HCT116 (cell line): ENCODE measurements at regions not wholly inside any gene's neighbourhood (a gene's known extent, or its start where the extent isn't known, plus 50 kb on each side); places are given as distances from the start of the nearest gene placed in this dataset.

Experiments
- ATAC-seq: fragments of 200-7000 bp; cut with Tn5 transposase; 2 replicates; pipeline ENCODE4 v1.9.1; 2020; ENCODE audit warnings: mild to moderate bottlenecking, moderate library complexity
- BruUV-seq: library from RNA; stranded (reverse); fragments of 400-500 nt; replicated peaks from 2 replicates; lab custom pipeline; 2021; lab: Mats Ljungman, UMichigan
- CTCF ChIA-PET: fragments of 300-600 bp; sonication (Branson Sonifier 250); formaldehyde crosslinking; loops from one replicate; lab custom pipeline; 2021; ENCODE audit warnings: antibody characterized with exemption; lab: Charles Lee
- POLR2A ChIA-PET: fragments of 300-600, 350-600 bp; sonication (Branson Sonifier 250); formaldehyde crosslinking; loops from one replicate; lab custom pipeline; 2021; ENCODE audit warnings: antibody characterized with exemption; lab: Charles Lee
- RAD21 ChIA-PET, 2 experiments: fragments of 300-600 bp; sonication (Branson Sonifier 250); formaldehyde crosslinking; loops; one replicate each; lab custom pipeline; 2023; ENCODE audit warnings: low total read pairs in 2 of 2; ENCODE audit not compliant: uncharacterized antibody in 2 of 2, unreplicated experiment in 2 of 2, low non-redundant PET in 1 of 2; lab: Charles Lee
- DNase-seq: peaks from one replicate; pipeline ENCODE4 v3.0.0-alpha.2; 2010; ENCODE audit warnings: low read depth, low spot score
- H2AFZ ChIP-seq: fragments of 200-600 bp; shearing (Covaris generic), sonication (generic); 2 replicates; pipeline ENCODE4 v1.6.1; 2017; ENCODE audit warnings: low read depth, mixed run types, mixed read lengths, antibody characterized with exemption, low read length; ENCODE audit not compliant: poor library complexity, severe bottlenecking
- H3K27ac ChIP-seq: 2 replicates; pipeline ENCODE4 v1.5.1; 2012; ENCODE audit warnings: low read depth, low read length
- H3K27me3 ChIP-seq: fragments of 200-600 bp; sonication (generic); 2 replicates; pipeline ENCODE4 v1.6.1; 2016; ENCODE audit warnings: mixed run types, low read length, mixed read lengths; ENCODE audit not compliant: insufficient read depth
- H3K36me3 ChIP-seq, 2 experiments: fragments of 200-500 bp in 1 of 2; fragments of 200-600 bp in 1 of 2; sonication (Bioruptor generic) in 1 of 2; sonication (generic) in 1 of 2; 2 replicates each; pipeline versions ENCODE4 v1.5.1 to v1.6.1; 2014 to 2016; ENCODE audit warnings: low read length in 2 of 2, inconsistent platforms in 1 of 2, mixed read lengths in 1 of 2, mixed run types in 1 of 2; ENCODE audit not compliant: insufficient read depth in 2 of 2, control insufficient read depth in 1 of 2
- H3K4me1 ChIP-seq, 2 experiments: fragments of 200-600 bp in 1 of 2; sonication (generic) in 1 of 2; 2 replicates each; pipeline versions ENCODE4 v1.5.1 to v1.6.1; 2012 to 2017; ENCODE audit warnings: low read length in 2 of 2, inconsistent platforms in 1 of 2, mild to moderate bottlenecking in 1 of 2, mixed read lengths in 1 of 2, mixed run types in 1 of 2, moderate library complexity in 1 of 2; ENCODE audit not compliant: insufficient read depth in 2 of 2, control insufficient read depth in 1 of 2
- H3K4me2 ChIP-seq: fragments of 200-600 bp; sonication (generic); 2 replicates; pipeline ENCODE4 v1.6.1; 2017; ENCODE audit warnings: mixed run types, low read length, mixed read lengths
- H3K4me3 ChIP-seq, 2 experiments: fragments of 200-600 bp in 1 of 2; sonication (generic) in 1 of 2; replicated peaks in 1 of 2; 2 replicates each; pipeline ENCODE4 v1.5.1; 2011 to 2016; ENCODE audit warnings: low read length in 2 of 2, control low read depth in 1 of 2, low read depth in 1 of 2, mild to moderate bottlenecking in 1 of 2, mixed read lengths in 1 of 2, mixed run types in 1 of 2
- H3K79me2 ChIP-seq: fragments of 200-600 bp; sonication (generic); 2 replicates; pipeline ENCODE4 v1.6.1; 2017; ENCODE audit warnings: mild to moderate bottlenecking, mixed run types, low read length, moderate library complexity, mixed read lengths; ENCODE audit not compliant: insufficient read depth
- H3K9ac ChIP-seq: fragments of 200-600 bp; sonication (generic); 2 replicates; pipeline ENCODE4 v1.6.1; 2016; ENCODE audit warnings: low read length, mixed read lengths
- H3K9me2 ChIP-seq: fragments of 200-600 bp; sonication (generic), shearing (Covaris generic); 2 replicates; pipeline ENCODE4 v1.6.1; 2017; ENCODE audit warnings: mixed run types, mild to moderate bottlenecking, moderate library complexity; ENCODE audit not compliant: insufficient read depth
- H3K9me3 ChIP-seq, 2 experiments: fragments of 200-500 bp in 1 of 2; fragments of 200-600 bp in 1 of 2; sonication (Bioruptor generic) in 1 of 2; sonication (generic) in 1 of 2; 2 replicates each; pipeline ENCODE4 v1.6.1; 2014 to 2017; ENCODE audit warnings: low read length in 2 of 2, mixed read lengths in 2 of 2, inconsistent platforms in 1 of 2, low read depth in 1 of 2, mild to moderate bottlenecking in 1 of 2, mixed run types in 1 of 2, moderate library complexity in 1 of 2; ENCODE audit not compliant: control insufficient read depth in 1 of 2, insufficient read depth in 1 of 2
- H4K20me1 ChIP-seq: fragments of 200-600 bp; sonication (generic), shearing (Covaris generic); 2 replicates; pipeline ENCODE4 v1.6.1; 2017; ENCODE audit warnings: mixed run types, mild to moderate bottlenecking, moderate library complexity; ENCODE audit not compliant: insufficient read depth
- CBX3 ChIP-seq: IDR thresholded peaks from 2 replicates; pipeline ENCODE4 v1.6.1; 2012; ENCODE audit warnings: low read depth
- CEBPB ChIP-seq: IDR thresholded peaks from 2 replicates; pipeline ENCODE4 v1.6.1; 2012; ENCODE audit warnings: low read depth
- EGR1 ChIP-seq: IDR thresholded peaks from 2 replicates; pipeline ENCODE4 v1.6.1; 2012; ENCODE audit warnings: low read depth
- ELF1 ChIP-seq: IDR thresholded peaks from 2 replicates; pipeline ENCODE4 v1.6.1; 2012; ENCODE audit warnings: low read depth, borderline replicate concordance
- EZH2phosphoT487 ChIP-seq: fragments of 200-600 bp; IDR thresholded peaks from 2 replicates; pipeline ENCODE4 v1.6.1; 2018; ENCODE audit warnings: antibody characterized with exemption, borderline replicate concordance
- FOSL1 ChIP-seq: IDR thresholded peaks from 2 replicates; pipeline ENCODE4 v1.6.1; 2012; ENCODE audit warnings: low read depth
- JUND ChIP-seq: IDR thresholded peaks from 2 replicates; pipeline ENCODE4 v1.6.1; 2012
- POLR2A ChIP-seq: IDR thresholded peaks from 2 replicates; pipeline ENCODE4 v1.7.0; 2011; ENCODE audit warnings: borderline replicate concordance; ENCODE audit not compliant: insufficient read depth, insufficient read length; ENCODE audit errors: extremely low read depth
- POLR2AphosphoS5 ChIP-seq: IDR thresholded peaks from 2 replicates; pipeline ENCODE4 v1.6.1; 2011; ENCODE audit warnings: mild to moderate bottlenecking, low read depth, low read length, moderate library complexity
- RAD21 ChIP-seq: IDR thresholded peaks from 2 replicates; pipeline ENCODE4 v1.6.1; 2012; ENCODE audit warnings: low read depth, mild to moderate bottlenecking
- SIN3A ChIP-seq: IDR thresholded peaks from 2 replicates; pipeline ENCODE4 v1.6.1; 2012; ENCODE audit warnings: low read depth
- SP1 ChIP-seq: IDR thresholded peaks from 2 replicates; pipeline ENCODE4 v1.6.1; 2012; ENCODE audit warnings: low read depth
- SRF ChIP-seq: IDR thresholded peaks from 2 replicates; pipeline ENCODE4 v1.6.1; 2012; ENCODE audit warnings: low read depth
- TCF7L2 ChIP-seq: IDR thresholded peaks from 2 replicates; pipeline ENCODE4 v1.7.0; 2011; ENCODE audit warnings: borderline replicate concordance, inconsistent platforms; ENCODE audit not compliant: insufficient read depth, insufficient read length; ENCODE audit errors: extremely low read depth
- ZNF274 ChIP-seq: fragments of 200-500 bp; sonication (Bioruptor generic); IDR thresholded peaks from 2 replicates; pipeline ENCODE4 v1.6.1; 2014; ENCODE audit warnings: mild to moderate bottlenecking, low read depth, low read length, inconsistent platforms
- intact Hi-C: fragments of 100-400 bp; cut with micrococcal nuclease; formaldehyde crosslinking; loops from 2 replicates; pipeline ENCODE4 v1.10.0; 2022
- TF ChIP-seq, protein P1 (sequence below): IDR thresholded peaks from 2 replicates; pipeline ENCODE4 v1.6.1; 2012; ENCODE audit warnings: low read depth
- TF ChIP-seq, protein P2 (sequence below): IDR thresholded peaks from 2 replicates; pipeline ENCODE4 v1.6.1; 2012
- TF ChIP-seq, protein P3 (sequence below), 3 experiments: fragments of 200-600 bp in 1 of 3; sonication (generic) in 1 of 3; IDR thresholded peaks in 2 of 3; conservative IDR thresholded peaks in 1 of 3; 2 replicates each; pipeline ENCODE4 v1.5.1; 2012 to 2017; ENCODE audit warnings: low read depth in 2 of 3, low read length in 2 of 3, antibody characterized with exemption in 1 of 3, borderline replicate concordance in 1 of 3, control low read depth in 1 of 3, mild to moderate bottlenecking in 1 of 3, mixed read lengths in 1 of 3, mixed run types in 1 of 3, moderate library complexity in 1 of 3; ENCODE audit not compliant: insufficient read depth in 1 of 3
- TF ChIP-seq, protein P4 (sequence below): IDR thresholded peaks from 2 replicates; pipeline ENCODE4 v1.6.1; 2012

DNA sequence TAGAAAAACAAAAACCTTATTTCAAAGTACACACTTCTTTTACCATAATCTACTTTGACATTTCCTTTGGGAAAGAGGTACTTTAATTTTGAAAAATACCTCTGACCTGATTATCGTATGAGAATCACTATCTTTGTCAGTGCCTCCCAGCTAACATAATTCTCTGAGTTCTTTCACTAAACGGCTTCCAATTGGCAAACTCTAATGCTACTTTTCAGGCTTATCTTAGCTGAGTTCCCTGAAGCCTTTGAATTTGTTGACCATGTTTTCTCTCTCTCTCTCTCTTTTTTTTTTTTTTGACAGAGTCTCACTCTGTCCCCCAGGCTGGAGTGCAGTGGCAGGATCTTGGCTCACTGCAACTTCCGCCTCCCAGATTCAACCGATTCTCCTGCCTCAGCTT lies 312.8 kb downstream of the ZPLD1 start:
- CTCF ChIA-PET, result no interaction called here
- no TSS peak for BruUV-seq
- no peak for ATAC-seq

More for the DNA sequence above, 312.8 kb downstream of the ZPLD1 start:
- Histone ChIP-seq H3K9me2 (no peaks in the 10 kb centered on the region), H3K4me2 (no peak overlapping the region), H4K20me1 (no peaks in the 10 kb centered on the region), H2AFZ (no peak overlapping the region), H3K36me3 (no peaks in the 10 kb centered on the region), H3K4me1 (no peaks in the 10 kb centered on the region), H3K4me3 (no peak overlapping the region), H3K9me3 (no peaks in the 10 kb centered on the region), H3K27me3 (no peaks in the 10 kb centered on the region), H3K79me2 (no peaks in the 10 kb centered on the region), H3K27ac (no peak overlapping the region), H3K9ac (no peak overlapping the region)
- RAD21 ChIA-PET, result no interaction called here
- no peak for TF ChIP-seq CBX3
- TF ChIP-seq ZNF274, result no peak
- TF ChIP-seq, protein P1, sequence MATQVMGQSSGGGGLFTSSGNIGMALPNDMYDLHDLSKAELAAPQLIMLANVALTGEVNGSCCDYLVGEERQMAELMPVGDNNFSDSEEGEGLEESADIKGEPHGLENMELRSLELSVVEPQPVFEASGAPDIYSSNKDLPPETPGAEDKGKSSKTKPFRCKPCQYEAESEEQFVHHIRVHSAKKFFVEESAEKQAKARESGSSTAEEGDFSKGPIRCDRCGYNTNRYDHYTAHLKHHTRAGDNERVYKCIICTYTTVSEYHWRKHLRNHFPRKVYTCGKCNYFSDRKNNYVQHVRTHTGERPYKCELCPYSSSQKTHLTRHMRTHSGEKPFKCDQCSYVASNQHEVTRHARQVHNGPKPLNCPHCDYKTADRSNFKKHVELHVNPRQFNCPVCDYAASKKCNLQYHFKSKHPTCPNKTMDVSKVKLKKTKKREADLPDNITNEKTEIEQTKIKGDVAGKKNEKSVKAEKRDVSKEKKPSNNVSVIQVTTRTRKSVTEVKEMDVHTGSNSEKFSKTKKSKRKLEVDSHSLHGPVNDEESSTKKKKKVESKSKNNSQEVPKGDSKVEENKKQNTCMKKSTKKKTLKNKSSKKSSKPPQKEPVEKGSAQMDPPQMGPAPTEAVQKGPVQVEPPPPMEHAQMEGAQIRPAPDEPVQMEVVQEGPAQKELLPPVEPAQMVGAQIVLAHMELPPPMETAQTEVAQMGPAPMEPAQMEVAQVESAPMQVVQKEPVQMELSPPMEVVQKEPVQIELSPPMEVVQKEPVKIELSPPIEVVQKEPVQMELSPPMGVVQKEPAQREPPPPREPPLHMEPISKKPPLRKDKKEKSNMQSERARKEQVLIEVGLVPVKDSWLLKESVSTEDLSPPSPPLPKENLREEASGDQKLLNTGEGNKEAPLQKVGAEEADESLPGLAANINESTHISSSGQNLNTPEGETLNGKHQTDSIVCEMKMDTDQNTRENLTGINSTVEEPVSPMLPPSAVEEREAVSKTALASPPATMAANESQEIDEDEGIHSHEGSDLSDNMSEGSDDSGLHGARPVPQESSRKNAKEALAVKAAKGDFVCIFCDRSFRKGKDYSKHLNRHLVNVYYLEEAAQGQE, result no peak
- no peak for TF ChIP-seq SRF
- no peak for TF ChIP-seq POLR2AphosphoS5
- TF ChIP-seq, protein P2, sequence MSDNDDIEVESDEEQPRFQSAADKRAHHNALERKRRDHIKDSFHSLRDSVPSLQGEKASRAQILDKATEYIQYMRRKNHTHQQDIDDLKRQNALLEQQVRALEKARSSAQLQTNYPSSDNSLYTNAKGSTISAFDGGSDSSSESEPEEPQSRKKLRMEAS, result no peak
- TF ChIP-seq FOSL1, result no peak
- TF ChIP-seq, protein P3, sequence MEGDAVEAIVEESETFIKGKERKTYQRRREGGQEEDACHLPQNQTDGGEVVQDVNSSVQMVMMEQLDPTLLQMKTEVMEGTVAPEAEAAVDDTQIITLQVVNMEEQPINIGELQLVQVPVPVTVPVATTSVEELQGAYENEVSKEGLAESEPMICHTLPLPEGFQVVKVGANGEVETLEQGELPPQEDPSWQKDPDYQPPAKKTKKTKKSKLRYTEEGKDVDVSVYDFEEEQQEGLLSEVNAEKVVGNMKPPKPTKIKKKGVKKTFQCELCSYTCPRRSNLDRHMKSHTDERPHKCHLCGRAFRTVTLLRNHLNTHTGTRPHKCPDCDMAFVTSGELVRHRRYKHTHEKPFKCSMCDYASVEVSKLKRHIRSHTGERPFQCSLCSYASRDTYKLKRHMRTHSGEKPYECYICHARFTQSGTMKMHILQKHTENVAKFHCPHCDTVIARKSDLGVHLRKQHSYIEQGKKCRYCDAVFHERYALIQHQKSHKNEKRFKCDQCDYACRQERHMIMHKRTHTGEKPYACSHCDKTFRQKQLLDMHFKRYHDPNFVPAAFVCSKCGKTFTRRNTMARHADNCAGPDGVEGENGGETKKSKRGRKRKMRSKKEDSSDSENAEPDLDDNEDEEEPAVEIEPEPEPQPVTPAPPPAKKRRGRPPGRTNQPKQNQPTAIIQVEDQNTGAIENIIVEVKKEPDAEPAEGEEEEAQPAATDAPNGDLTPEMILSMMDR (IDR thresholded peaks at IDR 0.05 in 2 of 3, conservative IDR thresholded peaks at IDR 0.05 in 1 of 3; ENCODE audit: borderline replicate concordance in 1 of 3, insufficient read depth in 1 of 3, low read depth in 2 of 3, low read length in 2 of 3), result no peak
- no peak for TF ChIP-seq POLR2A
- no peak for TF ChIP-seq SP1
- no peak for TF ChIP-seq CEBPB
- TF ChIP-seq, protein P4, sequence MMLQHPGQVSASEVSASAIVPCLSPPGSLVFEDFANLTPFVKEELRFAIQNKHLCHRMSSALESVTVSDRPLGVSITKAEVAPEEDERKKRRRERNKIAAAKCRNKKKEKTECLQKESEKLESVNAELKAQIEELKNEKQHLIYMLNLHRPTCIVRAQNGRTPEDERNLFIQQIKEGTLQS, result no peak
- no peak for TF ChIP-seq EZH2phosphoT487
- TF ChIP-seq TCF7L2, result no peak
- TF ChIP-seq ELF1, result no peak
- TF ChIP-seq SIN3A, result no peak
- no peak for TF ChIP-seq EGR1
- no peak for TF ChIP-seq RAD21
- no peak for TF ChIP-seq JUND
- POLR2A ChIA-PET, result no interaction called here
- DNase-seq, result no peak
- intact Hi-C loops, result no loop called here
